ENCODE measurements at regions not wholly inside any gene's neighbourhood (a gene's known extent, or its start where the extent isn't known, plus 50 kb on each side); places are given as distances from the start of the nearest gene placed in this dataset.

- no peak for TF ChIP-seq ZNF550 (CRISPR knock-in tag; IDR thresholded peaks at IDR 0.05; ENCODE audit: borderline replicate concordance)
- TF ChIP-seq ZNF232 (CRISPR knock-in tag; IDR thresholded peaks at IDR 0.05; ENCODE audit: borderline replicate concordance) = no peak
- TF ChIP-seq ZBTB33 (CRISPR knock-in tag; IDR thresholded peaks at IDR 0.05) = no peak
- no peak for TF ChIP-seq ZNF839 (CRISPR knock-in tag; IDR thresholded peaks at IDR 0.05; ENCODE audit: borderline replicate concordance)
- no peak for TF ChIP-seq ZNF878 (CRISPR knock-in tag; IDR thresholded peaks at IDR 0.05)
- no peak for TF ChIP-seq SP2 (CRISPR knock-in tag; IDR thresholded peaks at IDR 0.05)
- TF ChIP-seq POLR2A (IDR thresholded peaks at IDR 0.05; ENCODE audit: insufficient read depth in 1 of 2, low read depth in 2 of 2, low read length in 2 of 2) = no peak
- TF ChIP-seq SRSF9 (IDR thresholded peaks at IDR 0.05; ENCODE audit: borderline replicate concordance, insufficient read depth, low read depth, low read length, poor library complexity, severe bottlenecking) = no peak
- no peak for TF ChIP-seq SNRNP70 (IDR thresholded peaks at IDR 0.05; ENCODE audit: low read depth, low read length)
- TF ChIP-seq IRF9 (CRISPR knock-in tag; IDR thresholded peaks at IDR 0.05; ENCODE audit: borderline replicate concordance) = no peak
Measured at GRCh38 chr2:38439863-38440262, 62.8 kb upstream of the ATL2 start.
